HepG2 (cell line): ENCODE measurements at regions not wholly inside any gene's neighbourhood (a gene's known extent, or its start where the extent isn't known, plus 50 kb on each side); places are given as distances from the start of the nearest gene placed in this dataset.

Experiments used
- ATAC-seq: fragments of 200-7000 bp; cut with Tn5 transposase; 3 replicates; pipeline ENCODE4 v1.9.1; 2020; ENCODE audit warnings: mild to moderate bottlenecking, moderate library complexity
- BruUV-seq: library from RNA; stranded (reverse); fragments of 400-500 nt; replicated peaks from 2 replicates; lab custom pipeline; 2021; lab: Mats Ljungman, UMichigan
- CTCF ChIA-PET: fragments of 300-600 bp; formaldehyde crosslinking; extraction: SDS; loops from one replicate; lab custom pipeline; 2021; ENCODE audit warnings: low total read pairs, inconsistent platforms, low intra/inter-chr PET ratio; lab: Yijun Ruan, JAX
- POLR2A ChIA-PET: fragments of 350-600 bp; sonication (Branson Sonifier 250); formaldehyde crosslinking; loops from one replicate; lab custom pipeline; 2020; ENCODE audit warnings: antibody characterized with exemption, inconsistent platforms; lab: Yijun Ruan, JAX
- DNase-seq: peaks from one replicate; pipeline ENCODE4 v3.0.0-alpha.2; 2015; ENCODE audit warnings: low spot score
- FAIRE-seq: peaks from 3 replicates; lab custom pipeline; 2011; peaks lifted over from hg19 to GRCh38; lab: Jason Lieb, UNC
- H2AFZ ChIP-seq: one replicate; pipeline ENCODE4 v1.6.1; 2011; ENCODE audit warnings: low read length, inconsistent platforms
- H3K27ac ChIP-seq: fragments of 300-600 bp; 3 replicates; pipeline ENCODE4 v1.8.0; 2011; ENCODE audit warnings: mixed run types, mild to moderate bottlenecking, mixed read lengths, low read length, inconsistent platforms; ENCODE audit not compliant: insufficient read depth; ENCODE audit errors: extremely low read length
- H3K27me3 ChIP-seq, 2 experiments: fragments of 200-600 bp in 1 of 2; 2 replicates in 1 of 2; 3 replicates in 1 of 2; pipeline versions ENCODE4 v1.6.0 to v1.8.0; 2011; ENCODE audit warnings: low read length in 2 of 2, mild to moderate bottlenecking in 2 of 2, moderate library complexity in 2 of 2, inconsistent platforms in 1 of 2; ENCODE audit not compliant: insufficient read depth in 2 of 2, control insufficient read depth in 1 of 2
- H3K36me3 ChIP-seq, 2 experiments: fragments of 200-600 bp in 1 of 2; replicated peaks in 1 of 2; 2 replicates in 1 of 2; 3 replicates in 1 of 2; pipeline versions ENCODE4 v1.5.1 to v1.8.0; 2011; ENCODE audit warnings: low read length in 2 of 2, inconsistent platforms in 1 of 2; ENCODE audit not compliant: insufficient read depth in 2 of 2, control insufficient read depth in 1 of 2
- H3K4me1 ChIP-seq: 2 replicates; pipeline ENCODE4 v1.5.1; 2012; ENCODE audit warnings: low read length, inconsistent platforms; ENCODE audit not compliant: insufficient read depth
- H3K4me2 ChIP-seq: 2 replicates; pipeline ENCODE4 v1.6.0; 2011; ENCODE audit warnings: low read depth, low read length, inconsistent platforms
- H3K4me3 ChIP-seq, 3 experiments: fragments of 200-600 bp in 1 of 3; sonication (generic), shearing (Covaris generic) in 1 of 3; replicated peaks in 1 of 3; 2 replicates each; pipeline ENCODE4 v1.5.1; 2011 to 2016; ENCODE audit warnings: low read length in 3 of 3, inconsistent platforms in 2 of 3, low read depth in 2 of 3, mild to moderate bottlenecking in 2 of 3, control low read depth in 1 of 3, mixed read lengths in 1 of 3; ENCODE audit not compliant: insufficient read depth in 1 of 3
- H3K79me2 ChIP-seq: one replicate; pipeline ENCODE4 v1.6.1; 2011; ENCODE audit warnings: low read length, inconsistent platforms; ENCODE audit not compliant: insufficient read depth
- H3K9ac ChIP-seq: 2 replicates; pipeline ENCODE4 v1.6.0; 2011; ENCODE audit warnings: mild to moderate bottlenecking, low read depth, low read length, inconsistent platforms; ENCODE audit not compliant: insufficient read depth
- H3K9me3 ChIP-seq: 2 replicates; pipeline ENCODE4 v1.5.1; 2012; ENCODE audit warnings: mild to moderate bottlenecking, low read length
- H4K20me1 ChIP-seq: 2 replicates; pipeline ENCODE4 v1.6.0; 2011; ENCODE audit warnings: inconsistent platforms, mild to moderate bottlenecking, low read length, moderate library complexity; ENCODE audit not compliant: insufficient read depth
- CAMTA2 ChIP-seq: sonication (generic); formaldehyde crosslinking; IDR thresholded peaks from 2 replicates; pipeline ENCODE4 v1.4.0; 2020; ENCODE audit warnings: mild to moderate bottlenecking, missing genetic modification reagents, borderline replicate concordance
- DBP ChIP-seq: sonication (generic); formaldehyde crosslinking; IDR thresholded peaks from 2 replicates; pipeline ENCODE4 v1.4.0; 2020; ENCODE audit warnings: missing genetic modification reagents; ENCODE audit errors: not compliant biosample characterization
- MYNN ChIP-seq: sonication (generic); formaldehyde crosslinking; IDR thresholded peaks from 2 replicates; pipeline ENCODE4 v1.4.0; 2020; ENCODE audit warnings: mild to moderate bottlenecking, low read depth, missing genetic modification reagents
- NONO ChIP-seq, 2 experiments: fragments of 450-650 bp in 1 of 2; sonication (generic) in 1 of 2; formaldehyde crosslinking in 1 of 2; IDR thresholded peaks in 1 of 2; conservative IDR thresholded peaks in 1 of 2; 2 replicates each; pipeline versions ENCODE4 v1.6.1 to v1.8.0; 2017 to 2022; ENCODE audit warnings: mild to moderate bottlenecking in 1 of 2, missing genetic modification reagents in 1 of 2, moderate library complexity in 1 of 2
- NRL ChIP-seq: sonication (generic); formaldehyde crosslinking; IDR thresholded peaks from 2 replicates; pipeline ENCODE4 v1.5.0; 2020; ENCODE audit warnings: missing genetic modification reagents, mild to moderate bottlenecking, moderate library complexity, borderline replicate concordance
- POLR2G ChIP-seq: fragments of 200-400 bp; formaldehyde crosslinking; IDR thresholded peaks from 2 replicates; pipeline ENCODE4 v1.6.1; 2018; ENCODE audit warnings: mild to moderate bottlenecking, low read depth, low read length, moderate library complexity
- RFX3 ChIP-seq: IDR thresholded peaks from 2 replicates; pipeline ENCODE4 v1.6.1; 2016; ENCODE audit warnings: missing biosample characterization, missing genetic modification reagents
- ZBTB8A ChIP-seq: sonication (generic); formaldehyde crosslinking; IDR thresholded peaks from 2 replicates; pipeline ENCODE4 v1.4.0; 2020; ENCODE audit warnings: mild to moderate bottlenecking, low read depth, missing genetic modification reagents, borderline replicate concordance
- ZFP36L2 ChIP-seq: sonication (generic); formaldehyde crosslinking; IDR thresholded peaks from 2 replicates; pipeline ENCODE4 v1.4.0; 2020; ENCODE audit warnings: missing genetic modification reagents
- ZFP41 ChIP-seq: sonication (generic); formaldehyde crosslinking; IDR thresholded peaks from 2 replicates; pipeline ENCODE4 v1.4.0; 2020; ENCODE audit warnings: mild to moderate bottlenecking, missing genetic modification reagents, borderline replicate concordance
- WGBS: methylation state at CpG from one replicate; pipeline ENCODE4 v1.1.6; 2017; ENCODE audit warnings: low lambda C conversion rate; 5-methylcytosine and 5-hydroxymethylcytosine counted together
- in situ Hi-C: cut with HindIII; loops from 2 replicates; pipeline ENCODE4 v1.10.0; 2017; ENCODE audit warnings: low pct_unique_long_range_greater_than_20kb; ENCODE audit not compliant: extremely low pct_ligation_motif_present
- intact Hi-C: fragments of 100-400 bp; cut with micrococcal nuclease; formaldehyde crosslinking; loops from one replicate; pipeline ENCODE4 v1.10.0; 2022; ENCODE audit not compliant: unreplicated experiment
- TF ChIP-seq, protein P1 (sequence below): sonication (generic); formaldehyde crosslinking; IDR thresholded peaks from 2 replicates; pipeline ENCODE4 v1.4.0; 2020; ENCODE audit warnings: missing genetic modification reagents

DNA sequence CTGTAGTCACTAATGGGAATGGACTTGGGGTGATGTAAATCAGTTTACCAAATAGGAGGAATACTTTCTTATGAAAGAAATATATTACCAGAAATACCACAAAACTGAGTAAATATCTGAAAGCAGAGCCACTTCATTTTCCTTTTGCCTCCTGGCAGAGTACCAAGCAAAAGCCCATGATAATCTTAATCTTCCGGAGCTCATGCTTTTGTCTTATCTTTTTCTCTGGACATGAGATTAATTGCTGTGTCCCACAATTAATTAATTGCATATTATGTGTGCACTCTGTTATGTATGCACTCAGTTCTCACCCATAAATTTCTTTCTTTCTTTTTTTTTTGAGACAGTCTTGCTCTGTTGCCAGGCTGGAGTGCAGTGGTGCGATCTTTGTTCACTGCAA lies 94.1 kb upstream of the PDE4B start:
- BruUV-seq = no TSS peak
- ATAC-seq = no peak
- Histone ChIP-seq H3K36me3 (no peaks in the 10 kb centered on the region), H3K9ac (no peak overlapping the region), H3K27me3 (no peaks in the 10 kb centered on the region), H3K27ac (no peak overlapping the region), H2AFZ (no peak overlapping the region), H4K20me1 (no peaks in the 10 kb centered on the region), H3K79me2 (no peaks in the 10 kb centered on the region), H3K4me3 (no peak overlapping the region), H3K4me1 (no peaks in the 10 kb centered on the region), H3K4me2 (no peak overlapping the region), H3K9me3 (no peaks in the 10 kb centered on the region)
- WGBS = 96% methylated on average over 2 of the region's 2 CpGs
- no peak for FAIRE-seq
- TF ChIP-seq MYNN (CRISPR knock-in tag) = no peak
- TF ChIP-seq, protein P1, sequence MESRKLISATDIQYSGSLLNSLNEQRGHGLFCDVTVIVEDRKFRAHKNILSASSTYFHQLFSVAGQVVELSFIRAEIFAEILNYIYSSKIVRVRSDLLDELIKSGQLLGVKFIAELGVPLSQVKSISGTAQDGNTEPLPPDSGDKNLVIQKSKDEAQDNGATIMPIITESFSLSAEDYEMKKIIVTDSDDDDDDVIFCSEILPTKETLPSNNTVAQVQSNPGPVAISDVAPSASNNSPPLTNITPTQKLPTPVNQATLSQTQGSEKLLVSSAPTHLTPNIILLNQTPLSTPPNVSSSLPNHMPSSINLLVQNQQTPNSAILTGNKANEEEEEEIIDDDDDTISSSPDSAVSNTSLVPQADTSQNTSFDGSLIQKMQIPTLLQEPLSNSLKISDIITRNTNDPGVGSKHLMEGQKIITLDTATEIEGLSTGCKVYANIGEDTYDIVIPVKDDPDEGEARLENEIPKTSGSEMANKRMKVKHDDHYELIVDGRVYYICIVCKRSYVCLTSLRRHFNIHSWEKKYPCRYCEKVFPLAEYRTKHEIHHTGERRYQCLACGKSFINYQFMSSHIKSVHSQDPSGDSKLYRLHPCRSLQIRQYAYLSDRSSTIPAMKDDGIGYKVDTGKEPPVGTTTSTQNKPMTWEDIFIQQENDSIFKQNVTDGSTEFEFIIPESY (CRISPR knock-in tag) = no peak
- no peak for TF ChIP-seq ZBTB8A (CRISPR knock-in tag)
- no peak for TF ChIP-seq RFX3 (CRISPR knock-in tag)
- in situ Hi-C loops = loop anchor here (25.0 kb wide), 1 partner anchor 261 kb away; no protein-coding TSS in a partner anchor
- ChIA-PET CTCF (no interaction called here), POLR2A (no interaction called here)
- DNase-seq = no peak
- intact Hi-C loops = no loop called here

DNA sequence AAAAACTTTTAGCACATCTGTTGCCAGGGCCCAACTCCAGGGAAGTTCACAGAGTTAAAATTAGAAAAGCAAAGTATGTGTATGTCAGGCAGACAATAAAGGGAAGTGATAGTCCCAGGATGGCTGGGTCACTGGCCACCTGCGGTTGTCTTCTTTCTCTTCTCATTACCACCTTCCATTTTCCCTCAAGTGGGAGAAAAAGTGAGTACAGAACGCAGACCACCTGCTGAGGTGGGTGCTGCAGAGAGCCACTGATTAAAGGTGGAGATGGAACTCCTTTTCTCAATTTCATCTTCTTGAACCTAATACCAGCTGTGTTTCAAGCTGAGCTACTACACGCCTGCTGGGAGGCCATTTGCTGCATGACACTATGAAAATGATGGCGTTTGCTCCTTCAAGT lies 88.8 kb upstream of the PDE4B start:
- Histone ChIP-seq H3K36me3 (no peaks in the 10 kb centered on the region), H2AFZ (no peak overlapping the region), H3K27ac (no peak overlapping the region), H3K27me3 (peaks cover 0 to 4% of the 10 kb centered on the region in 2 experiments; a peak in 1 of 5 replicates), H3K4me1 (no peaks in the 10 kb centered on the region), H3K9me3 (no peaks in the 10 kb centered on the region), H3K4me3 (no peak overlapping the region), H3K79me2 (no peaks in the 10 kb centered on the region), H3K4me2 (no peak overlapping the region), H4K20me1 (no peaks in the 10 kb centered on the region), H3K9ac (no peak overlapping the region)
- WGBS = 10% methylated on average over 4 of the region's 4 CpGs
- FAIRE-seq (no peak), ATAC-seq (no peak), DNase-seq (no peak)
- ChIA-PET POLR2A (no interaction called here), CTCF (no interaction called here)
- intact Hi-C loops = no loop called here
- no TSS peak for BruUV-seq
- in situ Hi-C loops = no loop called here
- no peak for TF ChIP-seq NONO (IDR thresholded peaks at IDR 0.05)
- TF ChIP-seq NONO (CRISPR knock-in tag; conservative IDR thresholded peaks at IDR 0.05) = no peak
- TF ChIP-seq ZFP41 = no peak
- no peak for TF ChIP-seq CAMTA2 (CRISPR knock-in tag)
- TF ChIP-seq NRL (CRISPR knock-in tag) = no peak
- TF ChIP-seq POLR2G = no peak
- no peak for TF ChIP-seq DBP
- no peak for TF ChIP-seq ZFP36L2 (CRISPR knock-in tag)
